ENCODE measurements at regions not wholly inside any gene's neighbourhood (a gene's known extent, or its start where the extent isn't known, plus 50 kb on each side); places are given as distances from the start of the nearest gene placed in this dataset.
A peak's percentile ranks its signal among the peaks of the same experiment; 100 is the strongest.

GRCh38 chr4:85399270-85399669 lies 75.7 kb upstream of the ARHGAP24 start:
- no peak for FAIRE-seq
- no peak overlapping the region for H2AFZ ChIP-seq (ENCODE audit: low read depth, low read length)
- no peak overlapping the region for H3K9ac ChIP-seq (ENCODE audit: low read length)
- no peaks in the 10 kb centered on the region for H3K36me3 ChIP-seq (ENCODE audit: insufficient read depth, low read length)
- no peaks in the 10 kb centered on the region for H3K27me3 ChIP-seq (ENCODE audit: insufficient read depth, low read length)
- no peak for TF ChIP-seq EZH2 (IDR thresholded peaks at IDR 0.05; ENCODE audit: insufficient read depth, low read length)
- TF ChIP-seq CTCF (IDR thresholded peaks at IDR 0.05; ENCODE audit: insufficient read depth, low read depth, low read length), result no peak
- H3K36me3 Mint-ChIP-seq (ENCODE audit: low read depth, unreplicated experiment), result no peaks in the 10 kb centered on the region
- no peaks in the 10 kb centered on the region for H4K20me1 ChIP-seq (ENCODE audit: insufficient read depth, low read length)
- peak overlapping the region; percentile 48 for H3K27ac Mint-ChIP-seq (ENCODE audit: unreplicated experiment)
- H3K9me3 Mint-ChIP-seq (ENCODE audit: unreplicated experiment), result no peaks in the 10 kb centered on the region
- peaks cover 17% of the 10 kb centered on the region for H3K4me1 Mint-ChIP-seq (ENCODE audit: low read depth, unreplicated experiment)
- peak; percentile 2 for DNase-seq (ENCODE audit: low read depth)
- H3K4me3 ChIP-seq (ENCODE audit: insufficient read depth, low read depth, low read length), result no peak overlapping the region
- peaks cover 4% of the 10 kb centered on the region for H3K4me1 ChIP-seq (ENCODE audit: insufficient read depth, low read length)
- H3K27ac ChIP-seq (ENCODE audit: low read depth, low read length), result peak overlapping the region; percentile 38
- no peaks in the 10 kb centered on the region for H3K79me2 ChIP-seq (ENCODE audit: insufficient read depth, low read length)
- H3K27me3 Mint-ChIP-seq (ENCODE audit: low read depth, unreplicated experiment), result no peaks in the 10 kb centered on the region
- H3K4me2 ChIP-seq (ENCODE audit: low read length), result no peak overlapping the region
- H3K4me3 Mint-ChIP-seq (ENCODE audit: unreplicated experiment), result no peak overlapping the region
- H3K9me3 ChIP-seq (ENCODE audit: insufficient read depth, low read depth, low read length), result no peaks in the 10 kb centered on the region

GRCh38 chr4:85402371-85402770 lies 72.6 kb upstream of the ARHGAP24 start:
- H2AFZ ChIP-seq (ENCODE audit: low read depth, low read length), result no peak overlapping the region
- H3K4me2 ChIP-seq (ENCODE audit: low read length), result no peak overlapping the region
- Mint-ChIP-seq H3K27ac (ENCODE audit: unreplicated experiment) (no peak overlapping the region), H3K36me3 (ENCODE audit: low read depth, unreplicated experiment) (no peaks in the 10 kb centered on the region), H3K4me3 (ENCODE audit: unreplicated experiment) (no peak overlapping the region), H3K27me3 (ENCODE audit: low read depth, unreplicated experiment) (no peaks in the 10 kb centered on the region), H3K9me3 (ENCODE audit: unreplicated experiment) (no peaks in the 10 kb centered on the region), H3K4me1 (ENCODE audit: low read depth, unreplicated experiment) (peaks cover 17% of the 10 kb centered on the region)
- H3K27ac ChIP-seq (ENCODE audit: low read depth, low read length), result no peak overlapping the region
- no peaks in the 10 kb centered on the region for H4K20me1 ChIP-seq (ENCODE audit: insufficient read depth, low read length)
- H3K36me3 ChIP-seq (ENCODE audit: insufficient read depth, low read length), result no peaks in the 10 kb centered on the region
- H3K9ac ChIP-seq (ENCODE audit: low read length), result no peak overlapping the region
- DNase-seq (ENCODE audit: low read depth) (peak; percentile 86), FAIRE-seq (peak; percentile 91)
- peaks cover 4% of the 10 kb centered on the region for H3K4me1 ChIP-seq (ENCODE audit: insufficient read depth, low read length)
- TF ChIP-seq CTCF (IDR thresholded peaks at IDR 0.05; ENCODE audit: insufficient read depth, low read depth, low read length) (no peak), EZH2 (IDR thresholded peaks at IDR 0.05; ENCODE audit: insufficient read depth, low read length) (no peak)
- H3K9me3 ChIP-seq (ENCODE audit: insufficient read depth, low read depth, low read length), result no peaks in the 10 kb centered on the region
- no peaks in the 10 kb centered on the region for H3K27me3 ChIP-seq (ENCODE audit: insufficient read depth, low read length)
- H3K79me2 ChIP-seq (ENCODE audit: insufficient read depth, low read length), result no peaks in the 10 kb centered on the region
- no peak overlapping the region for H3K4me3 ChIP-seq (ENCODE audit: insufficient read depth, low read depth, low read length)

- no peak overlapping the region for H3K4me2 ChIP-seq (ENCODE audit: low read length)
- Mint-ChIP-seq H3K36me3 (ENCODE audit: low read depth, unreplicated experiment) (no peaks in the 10 kb centered on the region), H3K27me3 (ENCODE audit: low read depth, unreplicated experiment) (no peaks in the 10 kb centered on the region), H3K4me3 (ENCODE audit: unreplicated experiment) (no peak overlapping the region), H3K9me3 (ENCODE audit: unreplicated experiment) (no peaks in the 10 kb centered on the region), H3K27ac (ENCODE audit: unreplicated experiment) (no peak overlapping the region), H3K4me1 (ENCODE audit: low read depth, unreplicated experiment) (peaks cover 4% of the 10 kb centered on the region)
- H2AFZ ChIP-seq (ENCODE audit: low read depth, low read length), result no peak overlapping the region
- no peak overlapping the region for H3K4me3 ChIP-seq (ENCODE audit: insufficient read depth, low read depth, low read length)
- FAIRE-seq (no peak), DNase-seq (ENCODE audit: low read depth) (no peak)
- TF ChIP-seq CTCF (IDR thresholded peaks at IDR 0.05; ENCODE audit: insufficient read depth, low read depth, low read length), result no peak
- TF ChIP-seq EZH2 (IDR thresholded peaks at IDR 0.05; ENCODE audit: insufficient read depth, low read length), result no peak
- no peaks in the 10 kb centered on the region for H3K9me3 ChIP-seq (ENCODE audit: insufficient read depth, low read depth, low read length)
- no peak overlapping the region for H3K27ac ChIP-seq (ENCODE audit: low read depth, low read length)
- H3K4me1 ChIP-seq (ENCODE audit: insufficient read depth, low read length), result no peaks in the 10 kb centered on the region
- no peaks in the 10 kb centered on the region for H3K27me3 ChIP-seq (ENCODE audit: insufficient read depth, low read length)
- no peaks in the 10 kb centered on the region for H3K36me3 ChIP-seq (ENCODE audit: insufficient read depth, low read length)
- no peaks in the 10 kb centered on the region for H3K79me2 ChIP-seq (ENCODE audit: insufficient read depth, low read length)
- H4K20me1 ChIP-seq (ENCODE audit: insufficient read depth, low read length), result no peaks in the 10 kb centered on the region
- H3K9ac ChIP-seq (ENCODE audit: low read length), result no peak overlapping the region
Measured at GRCh38 chr4:85406185-85406584, 68.8 kb upstream of the ARHGAP24 start.
